Hepatocyte (in vitro differentiated cells): ENCODE measurements at regions not wholly inside any gene's neighbourhood (a gene's known extent, or its start where the extent isn't known, plus 50 kb on each side); places are given as distances from the start of the nearest gene placed in this dataset.
"Not testable (repeated sequence)": the region's sequence is repeated elsewhere in the genome, so short reads cannot be mapped to it uniquely, and the experiment has no call there.

Experiments used
- CTCF ChIP-seq: fragments of 200-600 bp; sonication (generic); IDR thresholded peaks from 2 replicates; pipeline ENCODE4 v1.5.1; 2016; ENCODE audit warnings: antibody characterized with exemption, mild to moderate bottlenecking; ENCODE audit not compliant: poor library complexity
- EZH2 ChIP-seq: fragments of 200-600 bp; sonication (generic); IDR thresholded peaks from 2 replicates; pipeline ENCODE4 v1.6.1; 2016; ENCODE audit warnings: antibody characterized with exemption, mild to moderate bottlenecking, borderline replicate concordance

- TF ChIP-seq CTCF, EZH2: not testable (repeated sequence)
Observed at GRCh38 chr2:87455854-87456249, 292.0 kb upstream of the PLGLB2 start.
